A673 (cell line): ENCODE measurements at regions not wholly inside any gene's neighbourhood (a gene's known extent, or its start where the extent isn't known, plus 50 kb on each side); places are given as distances from the start of the nearest gene placed in this dataset.

ENCODE experiments used
- CTCF ChIP-seq: fragments of 300-800, 200-600 bp; sonication (generic); conservative IDR thresholded peaks from 2 replicates; pipeline ENCODE4 v1.5.1; 2017; ENCODE audit warnings: low read depth, mild to moderate bottlenecking, antibody characterized with exemption, low read length, moderate library complexity, mixed read lengths
- EZH2 ChIP-seq: fragments of 200-600 bp; sonication (generic); IDR thresholded peaks from 2 replicates; pipeline ENCODE4 v1.6.1; 2017; ENCODE audit warnings: borderline replicate concordance, low read depth, mild to moderate bottlenecking, mixed read lengths, antibody characterized with exemption, low read length; ENCODE audit not compliant: poor library complexity, severe bottlenecking

GRCh38 chr1:189463166-189463565, 1014.5 kb downstream of the BRINP3 start:
- TF ChIP-seq CTCF (no peak), EZH2 (no peak)
